ENCODE measurements at regions not wholly inside any gene's neighbourhood (a gene's known extent, or its start where the extent isn't known, plus 50 kb on each side); places are given as distances from the start of the nearest gene placed in this dataset.

GRCh38 chr2:201980946-201981345 is 52.7 kb upstream of the FZD7 start:
- WGBS, 4 donors = 86 to 94% (median 90%) methylated on average over 4 of the region's 4 CpGs
- Histone ChIP-seq H3K4me1 (no peaks in the 10 kb centered on the region), H3K9me3 (no peaks in the 10 kb centered on the region), H3K4me3 (no peak overlapping the region), H3K27me3 (peaks cover 0 to 6% (median 0%) of the 10 kb centered on the region in 9 donors), H3K36me3 (no peaks in the 10 kb centered on the region), H3K27ac (no peak overlapping the region)
- TF ChIP-seq CTCF (IDR thresholded peaks at IDR 0.05) (no peak), POLR2A (IDR thresholded peaks at IDR 0.05) (no peak)
- ATAC-seq (no peak), DNase-seq (no peak)
- intact Hi-C loops (cut with DNase I) = no loop called here

- ATAC-seq (no peak), DNase-seq (no peak)
- H3K9me3 ChIP-seq = no peaks in the 10 kb centered on the region
- no peak for TF ChIP-seq POLR2A (IDR thresholded peaks at IDR 0.05)
- TF ChIP-seq CTCF (IDR thresholded peaks at IDR 0.05) = no peak
- no peak overlapping the region for H3K4me3 ChIP-seq
- peaks cover 0 to 6% (median 0%) of the 10 kb centered on the region in 9 donors for H3K27me3 ChIP-seq
- WGBS, 4 donors = 84 to 92% (median 90%) methylated on average over 2 of the region's 2 CpGs
- no peak overlapping the region for H3K27ac ChIP-seq
- intact Hi-C loops (cut with DNase I) = no loop called here
- H3K4me1 ChIP-seq = no peaks in the 10 kb centered on the region
- H3K36me3 ChIP-seq = no peaks in the 10 kb centered on the region
These were observed 50.5 kb upstream of the FZD7 start for GRCh38 chr2:201983174-201983573.

- no peaks in the 10 kb centered on the region for H3K4me1 ChIP-seq
- no peak for ATAC-seq
- no peak for TF ChIP-seq CTCF (IDR thresholded peaks at IDR 0.05)
- TF ChIP-seq POLR2A (IDR thresholded peaks at IDR 0.05) = no peak
- H3K4me3 ChIP-seq = no peak overlapping the region
- DNase-seq = no peak
- no peaks in the 10 kb centered on the region for H3K9me3 ChIP-seq
- peaks cover 0 to 6% (median 0%) of the 10 kb centered on the region in 9 donors for H3K27me3 ChIP-seq
- WGBS, 4 donors = 82 to 95% (median 89%) methylated on average over 7 of the region's 7 CpGs
- H3K36me3 ChIP-seq = no peaks in the 10 kb centered on the region
- intact Hi-C loops (cut with DNase I) = no loop called here
- no peak overlapping the region for H3K27ac ChIP-seq
These were observed 49.9 kb upstream of the FZD7 start for GRCh38 chr2:201983800-201984199.
